Loucy (cell line): ENCODE measurements at regions not wholly inside any gene's neighbourhood (a gene's known extent, or its start where the extent isn't known, plus 50 kb on each side); places are given as distances from the start of the nearest gene placed in this dataset.

Source experiments
- CTCF ChIP-seq: fragments of 200-600 bp; sonication (generic); conservative IDR thresholded peaks from 2 replicates; pipeline ENCODE4 v1.5.1; 2014; ENCODE audit warnings: mild to moderate bottlenecking, antibody characterized with exemption, low read length
- EZH2phosphoT487 ChIP-seq: fragments of 200-600 bp; IDR thresholded peaks from 2 replicates; pipeline ENCODE4 v1.6.1; 2018; ENCODE audit warnings: antibody characterized with exemption, mild to moderate bottlenecking, moderate library complexity, borderline replicate concordance

DNA sequence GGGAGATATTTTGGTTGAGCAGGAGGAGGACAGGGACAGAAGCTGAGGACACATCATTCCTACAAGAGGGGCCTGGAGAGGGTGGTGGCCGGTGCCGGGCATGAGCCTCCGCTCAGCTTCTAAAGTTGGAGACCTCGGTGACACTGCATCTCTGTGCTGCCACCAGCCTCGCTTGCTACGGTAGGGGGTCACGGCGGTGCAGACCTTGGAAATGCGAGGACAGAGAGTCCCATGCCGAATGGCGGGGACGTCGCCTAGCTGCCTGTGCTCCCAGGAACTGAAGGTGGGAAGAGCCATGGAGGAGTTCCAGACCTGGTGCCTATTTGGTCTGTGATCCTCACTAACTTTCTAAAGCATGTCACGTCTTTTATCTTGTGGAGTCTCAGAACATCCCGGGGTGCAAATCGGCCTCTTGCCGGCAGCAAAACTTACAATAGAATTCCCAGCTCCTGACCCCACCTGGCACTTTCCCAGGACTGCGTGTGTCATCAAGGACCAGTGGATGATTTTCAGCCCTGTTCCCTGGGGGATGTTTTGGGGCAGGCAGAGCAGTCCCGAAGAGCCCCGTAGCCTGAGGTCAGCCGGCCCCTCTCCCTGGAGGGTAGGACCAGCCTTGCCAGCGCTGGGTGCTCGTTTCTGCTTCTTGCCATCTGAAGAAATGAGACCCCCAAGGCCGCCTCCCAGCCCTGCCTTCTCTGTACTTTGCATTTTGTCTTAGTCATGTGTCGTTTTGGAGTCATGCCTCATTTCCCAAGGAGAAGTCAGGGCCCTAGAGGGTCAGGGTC lies 205.8 kb upstream of the SHH start:
- no peak for TF ChIP-seq CTCF
- no peak for TF ChIP-seq EZH2phosphoT487
